Ishikawa (cell line): ENCODE measurements at regions not wholly inside any gene's neighbourhood (a gene's known extent, or its start where the extent isn't known, plus 50 kb on each side); places are given as distances from the start of the nearest gene placed in this dataset.

Experiments used
- EP300 ChIP-seq: IDR thresholded peaks from 2 replicates; pipeline ENCODE4 v1.6.1; 2012; ENCODE audit warnings: borderline replicate concordance
- TEAD4 ChIP-seq: IDR thresholded peaks from 2 replicates; pipeline ENCODE4 v1.6.1; 2012

DNA sequence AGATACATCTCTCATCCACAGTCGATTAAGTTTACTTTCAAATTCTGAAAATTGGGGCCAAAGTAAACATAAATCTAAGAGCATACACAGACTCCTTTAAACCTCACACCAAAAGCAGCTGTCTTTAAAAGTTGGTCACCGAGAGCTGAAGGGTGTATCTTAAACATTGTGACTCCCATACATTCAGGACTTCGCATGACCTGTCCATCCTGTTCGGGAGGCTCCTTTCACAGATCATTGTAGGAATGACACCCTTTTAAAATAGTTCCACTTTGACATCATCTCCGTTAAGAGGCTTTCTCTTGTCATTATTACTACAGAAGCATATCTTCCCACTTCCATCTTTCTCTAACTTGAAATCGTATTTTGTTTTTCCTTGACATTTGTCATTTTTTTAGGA is 440.0 kb downstream of the DNAJB9 start:
- TF ChIP-seq TEAD4: no peak
- TF ChIP-seq EP300: no peak
